ENCODE measurements at regions not wholly inside any gene's neighbourhood (a gene's known extent, or its start where the extent isn't known, plus 50 kb on each side); places are given as distances from the start of the nearest gene placed in this dataset.

DNA sequence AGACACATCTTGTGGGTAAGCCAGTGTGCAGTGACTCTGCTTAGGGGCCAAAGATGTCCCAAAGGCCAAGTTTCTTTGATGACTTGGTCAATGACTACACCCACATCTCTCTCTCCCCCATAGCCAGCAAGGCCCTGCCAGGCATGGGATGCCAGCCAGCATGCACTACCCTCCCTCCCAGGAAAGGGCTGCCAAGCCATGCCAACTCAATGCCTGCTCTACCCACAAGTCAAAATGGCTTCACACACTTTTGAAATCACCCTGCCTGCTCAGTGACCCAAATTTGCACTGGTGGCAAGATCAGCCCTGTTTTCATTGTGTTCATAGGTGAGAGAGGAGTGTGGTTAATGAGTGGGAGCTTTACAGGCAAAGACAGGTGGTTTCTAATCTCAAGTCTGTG, 112.5 kb downstream of the MATN1 start:
- ATAC-seq (no peak), DNase-seq (no peak)
- H3K4me3 ChIP-seq: no peak overlapping the region
- no peaks in the 10 kb centered on the region for H3K4me1 ChIP-seq (ENCODE audit: low read depth)
- H3K9me3 ChIP-seq: no peaks in the 10 kb centered on the region
- TF ChIP-seq, protein P1, sequence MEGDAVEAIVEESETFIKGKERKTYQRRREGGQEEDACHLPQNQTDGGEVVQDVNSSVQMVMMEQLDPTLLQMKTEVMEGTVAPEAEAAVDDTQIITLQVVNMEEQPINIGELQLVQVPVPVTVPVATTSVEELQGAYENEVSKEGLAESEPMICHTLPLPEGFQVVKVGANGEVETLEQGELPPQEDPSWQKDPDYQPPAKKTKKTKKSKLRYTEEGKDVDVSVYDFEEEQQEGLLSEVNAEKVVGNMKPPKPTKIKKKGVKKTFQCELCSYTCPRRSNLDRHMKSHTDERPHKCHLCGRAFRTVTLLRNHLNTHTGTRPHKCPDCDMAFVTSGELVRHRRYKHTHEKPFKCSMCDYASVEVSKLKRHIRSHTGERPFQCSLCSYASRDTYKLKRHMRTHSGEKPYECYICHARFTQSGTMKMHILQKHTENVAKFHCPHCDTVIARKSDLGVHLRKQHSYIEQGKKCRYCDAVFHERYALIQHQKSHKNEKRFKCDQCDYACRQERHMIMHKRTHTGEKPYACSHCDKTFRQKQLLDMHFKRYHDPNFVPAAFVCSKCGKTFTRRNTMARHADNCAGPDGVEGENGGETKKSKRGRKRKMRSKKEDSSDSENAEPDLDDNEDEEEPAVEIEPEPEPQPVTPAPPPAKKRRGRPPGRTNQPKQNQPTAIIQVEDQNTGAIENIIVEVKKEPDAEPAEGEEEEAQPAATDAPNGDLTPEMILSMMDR (IDR thresholded peaks at IDR 0.05): no peak
- H3K36me3 ChIP-seq (ENCODE audit: low read depth): no peaks in the 10 kb centered on the region
- intact Hi-C loops (cut with DNase I, micrococcal nuclease): no loop called here

DNA sequence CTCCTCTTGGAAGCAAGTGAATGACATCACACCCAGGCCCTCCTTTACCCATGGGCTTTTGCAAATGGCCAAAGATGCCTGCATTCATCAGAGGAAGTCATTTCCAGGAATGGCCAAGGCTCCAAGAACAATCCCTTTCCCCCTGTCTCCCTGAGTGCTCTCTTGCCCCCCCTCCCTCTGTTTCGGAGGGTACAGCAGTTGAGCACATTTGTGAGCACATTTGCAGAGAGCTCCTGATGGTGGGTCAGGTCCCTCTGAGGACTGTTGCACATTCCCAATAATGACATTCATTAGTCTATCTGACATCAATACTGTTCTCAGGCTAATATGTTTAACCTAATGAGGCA, 113.4 kb downstream of the MATN1 start:
- ATAC-seq (no peak), DNase-seq (no peak)
- Histone ChIP-seq H3K36me3 (ENCODE audit: low read depth) (no peaks in the 10 kb centered on the region), H3K9me3 (no peaks in the 10 kb centered on the region), H3K4me3 (no peak overlapping the region), H3K4me1 (ENCODE audit: low read depth) (no peaks in the 10 kb centered on the region)
- intact Hi-C loops (cut with DNase I, micrococcal nuclease): no loop called here
- TF ChIP-seq, protein P1 (IDR thresholded peaks at IDR 0.05): no peak

DNA sequence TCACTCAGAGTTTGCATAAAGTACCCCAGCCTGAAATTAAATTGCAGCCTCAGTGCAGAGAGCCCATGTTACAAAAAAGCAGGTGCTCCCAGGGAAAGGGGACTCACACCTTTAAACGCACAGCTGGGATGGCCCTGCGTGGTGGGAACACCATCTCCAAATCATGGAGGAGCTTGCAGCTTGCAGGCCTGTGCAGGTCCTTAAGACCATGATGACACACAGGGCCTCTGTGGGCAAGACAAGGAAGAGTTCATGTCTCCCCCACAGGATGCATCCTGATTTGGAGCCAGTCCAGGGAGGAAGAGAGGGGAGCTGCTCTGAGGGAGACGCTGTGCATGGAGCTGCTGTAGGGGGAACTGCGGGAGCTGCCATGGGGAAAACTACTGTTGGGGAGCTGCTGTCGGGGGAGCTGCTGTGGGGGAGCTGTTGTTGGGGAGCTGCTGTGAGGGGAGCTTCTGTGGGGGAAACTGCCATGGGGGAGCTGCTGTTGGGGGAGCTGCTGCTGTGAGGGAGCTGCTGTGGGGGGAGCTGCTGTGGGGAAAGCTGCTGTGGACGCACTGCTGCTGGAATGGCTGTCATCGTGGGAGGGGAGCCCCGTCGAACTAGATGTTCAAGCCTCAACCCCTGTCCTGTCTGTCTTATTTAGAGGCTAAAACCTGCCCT, 113.9 kb downstream of the MATN1 start:
- H3K9me3 ChIP-seq: no peaks in the 10 kb centered on the region
- DNase-seq: no peak
- TF ChIP-seq, protein P1 (IDR thresholded peaks at IDR 0.05): no peak
- no peak for ATAC-seq
- H3K4me3 ChIP-seq: no peak overlapping the region
- H3K36me3 ChIP-seq (ENCODE audit: low read depth): no peaks in the 10 kb centered on the region
- intact Hi-C loops (cut with DNase I, micrococcal nuclease): no loop called here
- no peaks in the 10 kb centered on the region for H3K4me1 ChIP-seq (ENCODE audit: low read depth)

DNA sequence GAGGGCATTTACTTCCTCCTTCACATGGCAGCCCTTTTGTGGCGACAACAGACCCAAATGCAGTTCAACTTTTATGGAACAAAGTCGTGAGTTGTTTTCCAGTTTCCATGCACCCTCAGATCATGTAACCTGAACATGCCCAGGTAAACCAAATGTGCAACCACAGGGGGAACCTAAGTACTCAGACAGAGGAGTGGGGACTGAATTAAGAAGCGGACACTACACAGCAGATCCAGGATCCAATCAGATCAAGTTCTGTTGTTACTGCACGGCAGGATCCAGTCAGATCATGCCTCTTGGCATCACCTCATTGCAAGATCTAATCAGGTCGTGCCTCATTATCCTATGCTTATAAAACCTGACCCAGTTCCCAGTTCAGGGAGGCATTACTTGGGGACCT, 115.7 kb downstream of the MATN1 start:
- TF ChIP-seq, protein P1 (IDR thresholded peaks at IDR 0.05): no peak
- ATAC-seq: no peak

DNA sequence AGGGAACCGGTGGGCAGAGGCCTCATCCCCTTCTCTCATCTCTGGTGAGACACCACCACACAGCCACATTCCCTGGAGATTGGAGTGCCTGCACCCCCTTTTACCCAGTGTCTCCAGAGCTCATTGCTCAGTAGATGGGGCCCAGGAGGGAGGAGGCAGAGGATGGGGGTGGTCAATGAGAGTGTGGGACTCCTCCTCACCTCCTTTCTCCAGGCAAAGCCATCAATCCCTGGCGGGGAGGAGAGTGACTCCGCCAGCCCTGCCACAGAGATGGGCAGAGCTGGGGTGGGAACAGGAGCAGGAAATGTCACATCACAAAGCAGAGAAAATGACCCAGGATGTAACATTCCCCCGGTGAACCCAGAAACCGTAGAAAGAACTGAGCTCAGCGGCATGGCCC, 117.2 kb downstream of the MATN1 start:
- intact Hi-C loops (cut with DNase I, micrococcal nuclease): no loop called here
- H3K4me3 ChIP-seq: no peak overlapping the region
- no peaks in the 10 kb centered on the region for H3K36me3 ChIP-seq (ENCODE audit: low read depth)
- TF ChIP-seq, protein P1 (IDR thresholded peaks at IDR 0.05): no peak
- no peak for DNase-seq
- no peak for ATAC-seq
- H3K9me3 ChIP-seq: no peaks in the 10 kb centered on the region
- H3K4me1 ChIP-seq (ENCODE audit: low read depth): no peaks in the 10 kb centered on the region

More for the DNA sequence above, 115.7 kb downstream of the MATN1 start:
- no peaks in the 10 kb centered on the region for H3K9me3 ChIP-seq
- H3K4me3 ChIP-seq: no peak overlapping the region
- DNase-seq: no peak
- no peaks in the 10 kb centered on the region for H3K36me3 ChIP-seq (ENCODE audit: low read depth)
- H3K4me1 ChIP-seq (ENCODE audit: low read depth): no peaks in the 10 kb centered on the region
- intact Hi-C loops (cut with DNase I, micrococcal nuclease): no loop called here

DNA sequence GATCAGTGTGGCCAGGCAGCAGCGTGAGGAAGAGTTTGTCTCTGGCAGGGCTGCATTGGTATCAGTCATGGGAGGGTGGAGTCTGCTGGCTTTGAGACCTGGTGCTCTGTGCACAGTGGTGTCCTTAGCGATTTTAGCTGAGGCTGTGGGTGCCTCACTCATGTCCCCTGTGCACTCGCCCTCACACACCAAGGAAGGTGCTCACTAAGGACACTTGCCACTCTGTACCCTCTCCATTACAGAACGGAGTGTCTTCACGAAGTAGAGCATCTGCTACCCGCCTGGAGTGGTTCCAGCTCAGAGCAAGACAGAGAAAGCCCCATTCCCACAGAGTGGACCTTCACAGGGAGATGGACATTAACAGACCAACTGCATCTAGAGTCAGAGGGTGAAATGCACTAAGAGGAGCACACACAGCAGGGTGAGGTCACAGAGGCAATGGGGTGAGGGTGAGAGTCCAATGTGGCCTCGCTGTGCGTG, 117.9 kb downstream of the MATN1 start:
- ATAC-seq (no peak), DNase-seq (no peak)
- TF ChIP-seq, protein P1 (IDR thresholded peaks at IDR 0.05): no peak
- intact Hi-C loops (cut with DNase I, micrococcal nuclease): no loop called here
- Histone ChIP-seq H3K4me3 (no peak overlapping the region), H3K36me3 (ENCODE audit: low read depth) (no peaks in the 10 kb centered on the region), H3K4me1 (ENCODE audit: low read depth) (no peaks in the 10 kb centered on the region), H3K9me3 (no peaks in the 10 kb centered on the region)

All from mucosa of descending colon (tissue), 3 donors.